Mesenchymal stem cell (in vitro differentiated cells and primary cell): ENCODE measurements at regions not wholly inside any gene's neighbourhood (a gene's known extent, or its start where the extent isn't known, plus 50 kb on each side); places are given as distances from the start of the nearest gene placed in this dataset.
A peak's percentile ranks its signal among the peaks of the same experiment; 100 is the strongest.
"Not testable (repeated sequence)": the region's sequence is repeated elsewhere in the genome, so short reads cannot be mapped to it uniquely, and the experiment has no call there.

Experiments used
- DNase-seq: peaks from one replicate; pipeline ENCODE4 v3.0.0-alpha.2; 2013
- H2AFZ ChIP-seq: one replicate; pipeline ENCODE4 v1.6.1; 2013; ENCODE audit warnings: low read depth, mild to moderate bottlenecking, control low read depth, inconsistent platforms, low read length, moderate library complexity
- H2AK5ac ChIP-seq: 2 replicates; pipeline ENCODE4 v1.6.1; 2013; ENCODE audit warnings: low read length, moderate library complexity, mild to moderate bottlenecking, inconsistent platforms; ENCODE audit not compliant: severe bottlenecking
- H2BK120ac ChIP-seq: one replicate; pipeline ENCODE4 v1.6.1; 2013; ENCODE audit warnings: low read depth, mild to moderate bottlenecking, inconsistent platforms, low read length, moderate library complexity
- H2BK12ac ChIP-seq, 2 experiments: one replicate each; pipeline ENCODE4 v1.6.1; 2013; ENCODE audit warnings: inconsistent platforms in 2 of 2, low read length in 2 of 2, mild to moderate bottlenecking in 2 of 2, moderate library complexity in 2 of 2, control low read depth in 1 of 2
- H2BK15ac ChIP-seq: one replicate; pipeline ENCODE4 v1.6.1; 2013; ENCODE audit warnings: mild to moderate bottlenecking, low read depth, inconsistent platforms; ENCODE audit not compliant: poor library complexity, severe bottlenecking
- H2BK5ac ChIP-seq: 2 replicates; pipeline ENCODE4 v1.6.1; 2013; ENCODE audit warnings: low read depth, mild to moderate bottlenecking, low read length, control low read depth, inconsistent platforms; ENCODE audit not compliant: poor library complexity, severe bottlenecking
- H3K14ac ChIP-seq, 2 experiments: one replicate each; pipeline ENCODE4 v1.6.1; 2013; ENCODE audit warnings: inconsistent platforms in 2 of 2, low read length in 2 of 2, control low read depth in 1 of 2, mild to moderate bottlenecking in 1 of 2, moderate library complexity in 1 of 2
- H3K18ac ChIP-seq, 2 experiments: one replicate each; pipeline ENCODE4 v1.6.1; 2013; ENCODE audit warnings: inconsistent platforms in 2 of 2, low read length in 2 of 2, control low read depth in 1 of 2, low read depth in 1 of 2, mild to moderate bottlenecking in 1 of 2
- H3K23ac ChIP-seq, 2 experiments: one replicate each; pipeline ENCODE4 v1.6.1; 2013; ENCODE audit warnings: inconsistent platforms in 2 of 2, low read length in 2 of 2, mild to moderate bottlenecking in 2 of 2, moderate library complexity in 2 of 2, control low read depth in 1 of 2
- H3K27ac ChIP-seq: 2 replicates; pipeline ENCODE4 v1.5.1; 2013; ENCODE audit warnings: mild to moderate bottlenecking, moderate library complexity, low read length, control low read depth, inconsistent platforms; ENCODE audit not compliant: poor library complexity, severe bottlenecking
- H3K27me3 ChIP-seq, 2 experiments: 2 replicates each; pipeline versions ENCODE4 v1.6.1 to v1.7.0; 2013; ENCODE audit warnings: low read length in 2 of 2, mild to moderate bottlenecking in 2 of 2, moderate library complexity in 2 of 2, control low read depth in 1 of 2, inconsistent platforms in 1 of 2; ENCODE audit not compliant: control insufficient read depth in 1 of 2, insufficient read depth in 1 of 2
- H3K36me3 ChIP-seq, 2 experiments: 2 replicates each; pipeline versions ENCODE4 v1.6.1 to v1.7.0; 2013; ENCODE audit warnings: low read length in 2 of 2, control low read depth in 1 of 2, inconsistent platforms in 1 of 2, low read depth in 1 of 2, mild to moderate bottlenecking in 1 of 2; ENCODE audit not compliant: insufficient read depth in 2 of 2, control insufficient read depth in 1 of 2
- H3K4ac ChIP-seq, 2 experiments: one replicate each; pipeline ENCODE4 v1.6.1; 2013; ENCODE audit warnings: inconsistent platforms in 2 of 2, low read length in 2 of 2, mild to moderate bottlenecking in 2 of 2, moderate library complexity in 2 of 2, control low read depth in 1 of 2, low read depth in 1 of 2
- H3K4me1 ChIP-seq: 2 replicates; pipeline ENCODE4 v1.6.1; 2013; ENCODE audit warnings: low read depth, low read length, control low read depth; ENCODE audit not compliant: control insufficient read depth, insufficient read depth
- H3K4me2 ChIP-seq: 2 replicates; pipeline ENCODE4 v1.6.1; 2013; ENCODE audit warnings: low read length, mild to moderate bottlenecking, inconsistent platforms; ENCODE audit not compliant: poor library complexity, severe bottlenecking
- H3K4me3 ChIP-seq, 2 experiments: 2 replicates each; pipeline versions ENCODE4 v1.5.1 to v1.7.0; 2013; ENCODE audit warnings: low read length in 2 of 2, mild to moderate bottlenecking in 2 of 2, control low read depth in 1 of 2, low read depth in 1 of 2; ENCODE audit not compliant: insufficient read depth in 1 of 2
- H3K79me1 ChIP-seq: replicated peaks from 2 replicates; pipeline ENCODE4 v1.6.1; 2013; ENCODE audit warnings: mild to moderate bottlenecking, control low read depth, low read length, inconsistent platforms; ENCODE audit not compliant: poor library complexity, severe bottlenecking
- H3K9ac ChIP-seq: 2 replicates; pipeline ENCODE4 v1.7.0; 2013; ENCODE audit warnings: mild to moderate bottlenecking, low read length, moderate library complexity
- H3K9me3 ChIP-seq: 2 replicates; pipeline ENCODE4 v1.7.0; 2013; ENCODE audit warnings: mild to moderate bottlenecking, low read length; ENCODE audit not compliant: control insufficient read depth
- H4K8ac ChIP-seq: one replicate; pipeline ENCODE4 v1.6.1; 2013; ENCODE audit warnings: inconsistent platforms, mild to moderate bottlenecking, low read length, moderate library complexity
- H4K91ac ChIP-seq: one replicate; pipeline ENCODE4 v1.6.1; 2013; ENCODE audit warnings: mild to moderate bottlenecking, low read length, inconsistent platforms
- WGBS: methylation state at CpG from one replicate; pipeline ENCODE4 v1.1.7; 2013; ENCODE audit warnings: mixed read lengths; 5-methylcytosine and 5-hydroxymethylcytosine counted together

DNA sequence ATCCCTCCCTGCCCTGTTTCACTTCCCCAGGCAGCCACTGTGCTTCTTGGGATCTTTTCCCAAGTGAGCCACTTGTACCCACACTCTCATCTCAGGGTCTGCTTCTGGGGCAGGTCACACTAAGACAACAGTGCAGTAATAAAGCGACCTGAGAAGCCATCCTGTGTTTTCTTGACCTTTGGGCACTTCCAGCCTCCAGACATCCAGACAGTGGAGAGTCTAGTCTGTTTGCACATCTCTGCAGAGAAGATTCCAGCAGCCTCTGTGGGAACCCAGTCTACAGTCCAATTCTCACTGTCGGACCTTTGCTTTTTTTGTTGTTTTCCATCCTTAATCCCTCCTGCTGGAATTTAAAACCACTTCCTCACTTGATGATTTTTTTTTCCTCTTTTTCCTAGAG, 50.3 kb upstream of the ATP6AP2 start:
- Histone ChIP-seq H3K27ac (peak overlapping the region; percentile 74), H3K9me3 (no peaks in the 10 kb centered on the region), H3K9ac (no peak overlapping the region), H3K4me1 (peaks cover 9% of the 10 kb centered on the region), H3K4me3 (no peak overlapping the region), H4K8ac (no peak overlapping the region), H2AK5ac (no peak overlapping the region), H2BK120ac (no peak overlapping the region), H2BK12ac (no peak overlapping the region), H3K4ac (no peak overlapping the region), H2BK15ac (no peak overlapping the region), H2BK5ac (no peak overlapping the region), H3K4me2 (no peak overlapping the region), H3K23ac (no peak overlapping the region), H4K91ac (no peak overlapping the region), H3K79me1 (no peaks in the 10 kb centered on the region), H3K27me3 (peaks cover 0 to 71% of the 10 kb centered on the region in 2 experiments), H3K14ac (no peak overlapping the region), H2AFZ (no peak overlapping the region), H3K36me3 (no peaks in the 10 kb centered on the region), H3K18ac (no peak overlapping the region)
- WGBS: 29% methylated on average over 2 of the region's 2 CpGs
- peak; percentile 28 for DNase-seq

DNA sequence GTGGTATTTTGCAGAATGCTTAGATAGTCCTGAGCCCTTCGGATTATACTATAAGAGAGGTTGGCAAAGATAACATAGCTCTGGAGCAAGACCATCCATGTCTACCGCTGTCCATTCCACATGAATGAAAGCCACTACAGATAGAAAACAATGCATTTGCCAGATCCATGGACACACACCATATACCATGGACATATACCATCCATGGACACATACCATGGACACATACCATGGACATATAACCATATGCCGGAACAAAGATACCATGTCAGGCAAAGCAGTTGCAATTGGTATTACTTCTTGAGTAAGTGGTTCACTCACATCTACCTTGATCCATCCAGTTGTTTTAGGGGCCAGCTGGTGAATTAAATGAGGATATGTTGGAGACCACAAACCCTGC, 53.2 kb upstream of the ATP6AP2 start:
- no peak overlapping the region for H2BK120ac ChIP-seq
- H3K36me3 ChIP-seq: no peaks in the 10 kb centered on the region
- peaks cover 7% of the 10 kb centered on the region for H3K9me3 ChIP-seq
- no peak overlapping the region for H3K14ac ChIP-seq
- no peak overlapping the region for H2BK15ac ChIP-seq
- H2AFZ ChIP-seq: no peak overlapping the region
- DNase-seq: no peak
- no peak overlapping the region for H3K27ac ChIP-seq
- 94% methylated on average over 2 of the region's 3 CpGs for WGBS
- no peak overlapping the region for H4K8ac ChIP-seq
- H3K79me1 ChIP-seq: no peaks in the 10 kb centered on the region
- peaks cover 0 to 82% of the 10 kb centered on the region in 2 experiments for H3K27me3 ChIP-seq
- H2AK5ac ChIP-seq: no peak overlapping the region
- H3K4ac ChIP-seq: no peak overlapping the region
- H3K9ac ChIP-seq: no peak overlapping the region
- no peak overlapping the region for H3K23ac ChIP-seq
- peaks cover 9% of the 10 kb centered on the region for H3K4me1 ChIP-seq
- H3K4me3 ChIP-seq: no peak overlapping the region
- H2BK12ac ChIP-seq: no peak overlapping the region
- no peak overlapping the region for H2BK5ac ChIP-seq
- H3K18ac ChIP-seq: no peak overlapping the region
- no peak overlapping the region for H4K91ac ChIP-seq
- H3K4me2 ChIP-seq: no peak overlapping the region

GRCh38 chrX:40526412-40526811, 54.4 kb upstream of the ATP6AP2 start:
- no peak overlapping the region for H4K91ac ChIP-seq
- H3K18ac ChIP-seq: no peak overlapping the region
- no peak overlapping the region for H2BK5ac ChIP-seq
- no peak overlapping the region for H3K23ac ChIP-seq
- H3K4me3 ChIP-seq: no peak overlapping the region
- no peak overlapping the region for H3K27ac ChIP-seq
- peaks cover 8% of the 10 kb centered on the region for H3K4me1 ChIP-seq
- no peak for DNase-seq
- no peak overlapping the region for H2AFZ ChIP-seq
- H3K9ac ChIP-seq: no peak overlapping the region
- H3K14ac ChIP-seq: no peak overlapping the region
- no peak overlapping the region for H3K4ac ChIP-seq
- H3K4me2 ChIP-seq: no peak overlapping the region
- no peak overlapping the region for H2BK120ac ChIP-seq
- H3K79me1 ChIP-seq: no peaks in the 10 kb centered on the region
- H2BK12ac ChIP-seq: no peak overlapping the region
- H3K27me3 ChIP-seq: peaks cover 0 to 86% of the 10 kb centered on the region in 2 experiments
- WGBS: 99% methylated on average over 2 of the region's 2 CpGs
- H3K36me3 ChIP-seq: no peaks in the 10 kb centered on the region
- H3K9me3 ChIP-seq: peaks cover 7% of the 10 kb centered on the region
- H2AK5ac ChIP-seq: no peak overlapping the region
- no peak overlapping the region for H2BK15ac ChIP-seq
- no peak overlapping the region for H4K8ac ChIP-seq

- H3K4me3 ChIP-seq, H3K4ac ChIP-seq, H4K8ac ChIP-seq, H2BK15ac ChIP-seq, H2BK12ac ChIP-seq, H2AK5ac ChIP-seq, H3K9ac ChIP-seq, H3K9me3 ChIP-seq, H2AFZ ChIP-seq, H2BK120ac ChIP-seq, DNase-seq, H3K23ac ChIP-seq, H2BK5ac ChIP-seq, H3K79me1 ChIP-seq, H3K14ac ChIP-seq, H3K4me1 ChIP-seq, H3K4me2 ChIP-seq, H3K36me3 ChIP-seq, H3K27ac ChIP-seq, H4K91ac ChIP-seq, H3K18ac ChIP-seq: not testable (repeated sequence)
- H3K27me3 ChIP-seq: peaks cover 0 to 87% of the 10 kb centered on the region in 2 experiments
- no CpG with 5 or more reads among the region's 1 CpG for WGBS
Observed at GRCh38 chrX:40525901-40526300, 54.9 kb upstream of the ATP6AP2 start.
